Thyroid gland (tissue), 4 donors: ENCODE measurements at regions not wholly inside any gene's neighbourhood (a gene's known extent, or its start where the extent isn't known, plus 50 kb on each side); places are given as distances from the start of the nearest gene placed in this dataset.
A peak's percentile ranks its signal among the peaks of the same experiment; 100 is the strongest.

Experiments
- DNase-seq, 2 donors: peaks; one replicate each; pipeline ENCODE4 v3.0.0-alpha.2; 2019
- H3K27ac ChIP-seq, 3 donors: fragments of 200-600 bp; sonication (generic); 1 replicate in 2 of 3; 2 replicates in 1 of 3; pipeline ENCODE4 v1.5.1; 2016 to 2019; ENCODE audit warnings: mild to moderate bottlenecking in 1 of 3, moderate library complexity in 1 of 3
- H3K27me3 ChIP-seq: fragments of 200-600 bp; sonication (generic); one replicate; pipeline ENCODE4 v1.5.1; 2019
- H3K36me3 ChIP-seq, 2 donors: fragments of 200-600 bp; sonication (generic); one replicate each; pipeline ENCODE4 v1.5.1; 2016 to 2019
- H3K4me1 ChIP-seq, 2 donors: fragments of 200-600 bp; sonication (generic); one replicate each; pipeline ENCODE4 v1.5.1; 2017 to 2019
- H3K4me3 ChIP-seq, 3 donors: fragments of 200-600 bp; sonication (generic); replicated peaks in 1 of 3; 1 replicate in 2 of 3; 2 replicates in 1 of 3; pipeline ENCODE4 v1.5.1; 2016; ENCODE audit warnings: mild to moderate bottlenecking in 1 of 3
- H3K9me3 ChIP-seq: fragments of 200-600 bp; sonication (generic); one replicate; pipeline ENCODE4 v1.5.1; 2017
- POLR2A ChIP-seq, 2 donors: fragments of 450-650 bp; IDR thresholded peaks; one replicate each; pipeline ENCODE4 v1.6.1; 2017; ENCODE audit warnings: antibody characterized with exemption in 2 of 2, mild to moderate bottlenecking in 2 of 2, moderate library complexity in 1 of 2
- WGBS, 2 donors: methylation state at CpG; one replicate each; pipeline ENCODE4 v1.1.5; 2017; 5-methylcytosine and 5-hydroxymethylcytosine counted together
- intact Hi-C: fragments of 100-400 bp; cut with DNase I; formaldehyde crosslinking; loops from one replicate; pipeline ENCODE4 v1.15.1; 2023
- TF ChIP-seq, protein P1 (sequence below), 6 experiments: fragments of 200-600 bp in 3 of 6; fragments of 450-650 bp in 3 of 6; sonication (generic) in 3 of 6; IDR thresholded peaks; one replicate each; pipeline ENCODE4 v1.5.1; 2016 to 2019; ENCODE audit warnings: antibody characterized with exemption in 6 of 6, mild to moderate bottlenecking in 2 of 6, inconsistent platforms in 1 of 6, moderate library complexity in 1 of 6

DNA sequence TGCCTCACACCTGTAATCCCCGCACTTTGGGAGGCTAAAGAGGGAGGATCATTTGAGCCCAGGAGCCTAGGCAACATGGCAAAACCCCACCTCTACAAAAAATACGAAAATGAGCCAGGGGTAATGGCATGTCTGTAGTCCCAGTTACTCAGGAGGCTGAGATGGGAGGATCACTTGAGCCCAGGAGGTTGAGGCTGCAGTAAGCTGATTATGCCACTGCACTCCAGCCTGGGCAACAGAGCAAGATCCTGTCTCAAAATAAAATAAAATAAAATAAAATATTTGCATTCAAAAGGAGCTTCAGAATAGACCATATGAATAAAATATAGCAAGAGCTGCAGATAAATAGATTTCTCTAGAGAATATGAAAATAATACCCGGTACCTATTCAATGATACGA lies 71.5 kb upstream of the ATF7IP2 start:
- 84 to 92% methylated on average over 4 of the region's 4 CpGs for WGBS, 2 donors
- DNase-seq = no peak
- no peak for TF ChIP-seq POLR2A (IDR thresholded peaks at IDR 0.05)
- TF ChIP-seq, protein P1, sequence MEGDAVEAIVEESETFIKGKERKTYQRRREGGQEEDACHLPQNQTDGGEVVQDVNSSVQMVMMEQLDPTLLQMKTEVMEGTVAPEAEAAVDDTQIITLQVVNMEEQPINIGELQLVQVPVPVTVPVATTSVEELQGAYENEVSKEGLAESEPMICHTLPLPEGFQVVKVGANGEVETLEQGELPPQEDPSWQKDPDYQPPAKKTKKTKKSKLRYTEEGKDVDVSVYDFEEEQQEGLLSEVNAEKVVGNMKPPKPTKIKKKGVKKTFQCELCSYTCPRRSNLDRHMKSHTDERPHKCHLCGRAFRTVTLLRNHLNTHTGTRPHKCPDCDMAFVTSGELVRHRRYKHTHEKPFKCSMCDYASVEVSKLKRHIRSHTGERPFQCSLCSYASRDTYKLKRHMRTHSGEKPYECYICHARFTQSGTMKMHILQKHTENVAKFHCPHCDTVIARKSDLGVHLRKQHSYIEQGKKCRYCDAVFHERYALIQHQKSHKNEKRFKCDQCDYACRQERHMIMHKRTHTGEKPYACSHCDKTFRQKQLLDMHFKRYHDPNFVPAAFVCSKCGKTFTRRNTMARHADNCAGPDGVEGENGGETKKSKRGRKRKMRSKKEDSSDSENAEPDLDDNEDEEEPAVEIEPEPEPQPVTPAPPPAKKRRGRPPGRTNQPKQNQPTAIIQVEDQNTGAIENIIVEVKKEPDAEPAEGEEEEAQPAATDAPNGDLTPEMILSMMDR (IDR thresholded peaks at IDR 0.05) = no peak
- Histone ChIP-seq H3K36me3 (no peaks in the 10 kb centered on the region), H3K27me3 (no peaks in the 10 kb centered on the region), H3K4me1 (no peaks in the 10 kb centered on the region), H3K4me3 (no peak overlapping the region), H3K9me3 (no peaks in the 10 kb centered on the region), H3K27ac (no peak overlapping the region)
- intact Hi-C loops = no loop called here

DNA sequence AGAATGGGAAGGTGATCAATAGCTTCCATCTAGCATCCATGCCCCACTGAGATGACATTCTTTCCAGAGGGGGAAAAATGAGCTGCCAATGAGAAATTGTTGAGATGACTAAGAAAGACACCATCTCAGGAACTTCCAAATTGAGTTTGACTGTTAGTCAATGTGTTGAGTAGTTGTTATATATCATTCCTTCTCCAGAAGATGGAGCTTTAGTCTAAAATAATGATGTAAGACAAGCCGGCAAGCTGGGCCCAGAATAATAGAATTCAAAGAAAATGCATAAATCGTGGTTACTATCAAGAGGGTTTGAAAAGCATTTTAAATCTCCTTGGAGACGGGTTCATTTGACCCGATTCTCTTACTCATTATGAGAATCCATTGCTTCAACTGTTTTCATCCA lies 71.0 kb upstream of the ATF7IP2 start:
- Histone ChIP-seq H3K9me3 (no peaks in the 10 kb centered on the region), H3K4me3 (no peak overlapping the region), H3K27me3 (no peaks in the 10 kb centered on the region), H3K36me3 (no peaks in the 10 kb centered on the region), H3K4me1 (no peaks in the 10 kb centered on the region), H3K27ac (no peak overlapping the region)
- WGBS, 2 donors = 62 to 72% methylated on average over 4 of the region's 4 CpGs
- TF ChIP-seq, protein P1 (IDR thresholded peaks at IDR 0.05) = peak in 1 of 6 experiments; percentile 6
- TF ChIP-seq POLR2A (IDR thresholded peaks at IDR 0.05) = no peak
- intact Hi-C loops = no loop called here
- DNase-seq = no peak

DNA sequence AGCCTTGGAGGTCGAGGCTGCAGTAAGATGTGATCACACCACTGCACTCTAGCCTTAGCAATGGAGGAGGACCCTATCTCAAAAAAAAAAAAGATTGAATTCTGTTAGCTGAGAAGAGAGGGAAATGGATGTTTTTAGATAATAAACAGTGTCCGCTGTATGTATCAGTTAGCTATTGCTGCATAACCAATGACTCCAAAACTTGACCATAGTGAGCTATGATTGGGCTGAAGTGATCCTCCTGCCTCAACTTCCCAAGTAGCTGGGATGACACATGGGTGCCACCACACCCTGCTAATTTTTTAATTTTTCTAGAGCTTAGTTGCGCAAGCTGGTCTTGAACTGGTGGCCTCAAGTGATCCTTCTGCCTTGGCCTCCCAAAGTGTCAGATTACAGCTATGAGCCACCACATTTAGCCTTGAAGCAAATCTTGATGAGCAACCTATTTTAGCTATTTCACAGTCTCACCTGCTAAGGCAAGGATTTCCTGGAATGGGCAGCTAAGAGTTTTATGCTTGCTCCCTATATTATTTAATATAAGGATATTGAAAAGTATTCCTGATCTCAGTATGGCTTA lies 68.3 kb upstream of the ATF7IP2 start:
- intact Hi-C loops = no loop called here
- no peak for DNase-seq
- TF ChIP-seq, protein P1 (IDR thresholded peaks at IDR 0.05) = no peak
- no peak for TF ChIP-seq POLR2A (IDR thresholded peaks at IDR 0.05)
- Histone ChIP-seq H3K36me3 (no peaks in the 10 kb centered on the region), H3K9me3 (no peaks in the 10 kb centered on the region), H3K27ac (no peak overlapping the region), H3K27me3 (no peaks in the 10 kb centered on the region), H3K4me1 (no peaks in the 10 kb centered on the region), H3K4me3 (no peak overlapping the region)
- WGBS, 2 donors = 88 to 91% methylated on average over 3 of the region's 3 CpGs

DNA sequence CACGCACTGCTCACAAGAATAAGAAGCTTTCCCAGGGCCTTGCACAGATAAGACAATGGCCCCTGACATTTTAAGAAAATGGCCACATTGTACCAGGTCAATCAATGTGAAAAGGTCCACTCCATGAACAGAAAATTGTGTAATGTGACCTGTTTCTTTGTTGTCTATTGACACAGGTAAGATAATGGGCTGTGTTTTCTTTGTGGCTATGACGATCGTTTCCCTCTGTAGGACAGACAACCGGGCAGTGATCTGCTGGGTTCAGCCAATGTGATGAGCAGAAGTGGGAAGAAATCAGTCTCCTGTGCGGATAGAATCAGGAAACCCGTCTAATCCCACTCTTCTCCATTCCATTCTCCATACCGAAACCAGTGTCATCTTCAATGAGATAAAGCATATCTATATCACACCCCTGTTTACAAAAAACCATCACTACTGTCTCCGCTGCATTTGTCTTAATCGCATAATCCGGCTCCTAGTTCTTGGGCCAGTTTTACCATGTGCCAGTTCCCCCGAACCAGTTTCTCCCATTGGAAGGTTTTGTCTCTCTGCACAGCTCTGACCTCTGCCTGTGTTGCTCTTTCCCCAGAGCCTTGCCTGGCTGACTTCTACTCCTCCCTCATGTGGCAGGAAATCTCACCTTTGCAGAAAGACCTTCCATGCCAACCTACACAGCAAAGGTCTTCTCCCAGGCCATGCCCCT lies 66.9 kb upstream of the ATF7IP2 start:
- no peak for TF ChIP-seq POLR2A (IDR thresholded peaks at IDR 0.05)
- TF ChIP-seq, protein P1 (IDR thresholded peaks at IDR 0.05) = no peak
- H3K27ac ChIP-seq = no peak overlapping the region
- no peaks in the 10 kb centered on the region for H3K36me3 ChIP-seq
- WGBS, 2 donors = 78 to 80% methylated on average over 11 of the region's 11 CpGs
- no peaks in the 10 kb centered on the region for H3K9me3 ChIP-seq
- no peak overlapping the region for H3K4me3 ChIP-seq
- no peaks in the 10 kb centered on the region for H3K4me1 ChIP-seq
- no peaks in the 10 kb centered on the region for H3K27me3 ChIP-seq
- intact Hi-C loops = no loop called here
- DNase-seq = no peak
